Neural progenitor cell (in vitro differentiated cells): ENCODE measurements at regions not wholly inside any gene's neighbourhood (a gene's known extent, or its start where the extent isn't known, plus 50 kb on each side); places are given as distances from the start of the nearest gene placed in this dataset.

Experiments used
- DNase-seq: peaks from one replicate; pipeline ENCODE4 v3.0.0-alpha.2; 2016; ENCODE audit warnings: low spot score
- H2AFZ ChIP-seq: fragments of 200-600 bp; sonication (generic); replicated peaks from 2 replicates; pipeline ENCODE4 v1.6.1; 2016; ENCODE audit warnings: antibody characterized with exemption
- H3F3A ChIP-seq: fragments of 200-600 bp; sonication (generic); 2 replicates; pipeline ENCODE4 v1.6.1; 2016; ENCODE audit warnings: antibody characterized with exemption, low read depth
- H3K27ac ChIP-seq: fragments of 200-600 bp; sonication (generic); 2 replicates; pipeline ENCODE4 v1.5.1; 2016; ENCODE audit warnings: mild to moderate bottlenecking
- H3K27me3 ChIP-seq: fragments of 200-600 bp; sonication (generic); 2 replicates; pipeline ENCODE4 v1.6.1; 2016; ENCODE audit warnings: mild to moderate bottlenecking, moderate library complexity
- H3K36me3 ChIP-seq: fragments of 200-600 bp; sonication (generic); 2 replicates; pipeline ENCODE4 v1.5.1; 2016
- H3K4me1 ChIP-seq: fragments of 200-600 bp; sonication (generic); 2 replicates; pipeline ENCODE4 v1.6.1; 2016; ENCODE audit warnings: mixed run types
- H3K4me2 ChIP-seq: fragments of 200-600 bp; sonication (generic); 2 replicates; pipeline ENCODE4 v1.6.1; 2016
- H3K4me3 ChIP-seq: fragments of 200-600 bp; sonication (generic); 2 replicates; pipeline ENCODE4 v1.5.1; 2016
- H3K79me2 ChIP-seq: fragments of 200-600 bp; sonication (generic); 2 replicates; pipeline ENCODE4 v1.6.1; 2016; ENCODE audit warnings: low read depth
- H3K9ac ChIP-seq: fragments of 200-600 bp; sonication (generic); 2 replicates; pipeline ENCODE4 v1.6.1; 2016
- H3K9me3 ChIP-seq: fragments of 200-600 bp; sonication (generic); 2 replicates; pipeline ENCODE4 v1.5.1; 2016; ENCODE audit warnings: low read depth
- H4K20me1 ChIP-seq: fragments of 200-600 bp; sonication (generic); 2 replicates; pipeline ENCODE4 v1.6.1; 2016; ENCODE audit warnings: low read depth
- H3K27ac Mint-ChIP-seq: 3 replicates; pipeline ENCODE4 v1.8.0; 2021; ENCODE audit warnings: mixed read lengths
- H3K27me3 Mint-ChIP-seq: 2 replicates; pipeline ENCODE4 v1.8.0; 2022; ENCODE audit warnings: low read depth, mild to moderate bottlenecking, inconsistent platforms, moderate library complexity, mixed read lengths; ENCODE audit not compliant: insufficient read depth
- H3K36me3 Mint-ChIP-seq: 3 replicates; pipeline ENCODE4 v1.8.0; 2021; ENCODE audit warnings: mixed read lengths
- H3K4me1 Mint-ChIP-seq: 3 replicates; pipeline ENCODE4 v1.8.0; 2021; ENCODE audit warnings: mixed read lengths
- H3K4me3 Mint-ChIP-seq: 3 replicates; pipeline ENCODE4 v1.8.0; 2021; ENCODE audit warnings: mild to moderate bottlenecking, moderate library complexity, mixed read lengths
- H3K9me3 Mint-ChIP-seq: 3 replicates; pipeline ENCODE4 v1.8.0; 2020; ENCODE audit warnings: mixed read lengths
- CTCF ChIP-seq: fragments of 200-600 bp; sonication (generic); IDR thresholded peaks from 2 replicates; pipeline ENCODE4 v1.5.1; 2017; ENCODE audit warnings: antibody characterized with exemption, mild to moderate bottlenecking
- EZH2 ChIP-seq: fragments of 200-600 bp; sonication (generic); IDR thresholded peaks from 2 replicates; pipeline ENCODE4 v1.6.1; 2017; ENCODE audit warnings: antibody characterized with exemption, mild to moderate bottlenecking, moderate library complexity
- EZH2phosphoT487 ChIP-seq: fragments of 200-600 bp; sonication (generic); IDR thresholded peaks from 2 replicates; pipeline ENCODE4 v1.6.1; 2017; ENCODE audit warnings: antibody characterized with exemption

DNA sequence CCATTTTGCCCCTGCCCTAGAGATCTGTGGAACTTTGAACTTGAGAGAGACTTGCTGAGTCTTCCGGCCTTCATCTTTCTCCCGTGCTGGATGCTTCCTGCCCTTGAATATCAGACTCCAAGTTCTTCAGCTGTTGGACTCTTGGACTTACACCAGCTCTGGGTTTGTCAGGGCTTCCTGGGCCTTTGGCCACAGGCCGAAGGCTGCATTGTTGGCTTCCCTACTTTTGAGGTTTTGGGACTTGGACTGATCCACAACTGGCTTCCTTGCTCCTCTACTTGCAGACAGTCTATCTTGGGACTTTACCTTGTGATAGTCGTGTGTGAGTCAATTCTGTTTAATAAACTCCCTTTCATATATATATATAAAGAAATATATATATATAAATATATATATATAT lies 1071.0 kb downstream of the ADGRL3 start:
- Histone ChIP-seq H3K4me3 (no peak overlapping the region), H3K9ac (no peak overlapping the region), H3F3A (no peaks in the 10 kb centered on the region), H3K9me3 (no peaks in the 10 kb centered on the region), H3K4me1 (peaks cover 4% of the 10 kb centered on the region), H2AFZ (no peak overlapping the region), H3K4me2 (no peak overlapping the region), H3K79me2 (no peaks in the 10 kb centered on the region), H3K36me3 (no peaks in the 10 kb centered on the region), H4K20me1 (no peaks in the 10 kb centered on the region), H3K27ac (no peak overlapping the region), H3K27me3 (no peaks in the 10 kb centered on the region)
- Mint-ChIP-seq H3K36me3 (no peaks in the 10 kb centered on the region), H3K27ac (no peak overlapping the region), H3K27me3 (peaks cover 5% of the 10 kb centered on the region), H3K4me3 (no peak overlapping the region), H3K4me1 (peaks cover 4% of the 10 kb centered on the region), H3K9me3 (no peaks in the 10 kb centered on the region)
- TF ChIP-seq CTCF (no peak), EZH2phosphoT487 (no peak), EZH2 (no peak)
- DNase-seq, result no peak

DNA sequence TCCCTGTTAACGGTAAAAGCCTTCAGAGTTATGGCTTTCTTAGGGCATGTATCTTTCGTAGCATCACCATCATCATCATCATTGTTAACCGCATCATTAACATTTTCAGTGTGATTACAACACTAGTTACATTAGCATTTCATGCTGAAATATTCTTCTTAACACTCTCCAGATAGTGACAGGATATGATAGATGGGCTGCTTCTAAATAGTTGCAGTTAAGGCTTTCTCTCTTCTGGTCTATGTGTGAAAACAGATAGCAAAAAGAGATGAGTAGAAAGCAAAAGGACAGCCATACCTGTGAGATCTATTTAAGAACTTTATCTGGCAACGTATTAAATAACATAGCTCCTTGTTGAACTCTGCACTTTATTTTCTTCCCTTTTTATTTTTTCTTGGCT lies 1069.8 kb downstream of the ADGRL3 start:
- no peak for DNase-seq
- Mint-ChIP-seq H3K4me3 (no peak overlapping the region), H3K9me3 (no peaks in the 10 kb centered on the region), H3K27me3 (peaks cover 5% of the 10 kb centered on the region), H3K36me3 (no peaks in the 10 kb centered on the region), H3K27ac (no peak overlapping the region), H3K4me1 (peaks cover 4% of the 10 kb centered on the region)
- Histone ChIP-seq H3K27me3 (no peaks in the 10 kb centered on the region), H4K20me1 (no peaks in the 10 kb centered on the region), H3K9ac (no peak overlapping the region), H3K4me2 (no peak overlapping the region), H2AFZ (no peak overlapping the region), H3K9me3 (no peaks in the 10 kb centered on the region), H3K27ac (no peak overlapping the region), H3K36me3 (no peaks in the 10 kb centered on the region), H3K4me3 (no peak overlapping the region), H3K4me1 (peaks cover 4% of the 10 kb centered on the region), H3F3A (no peaks in the 10 kb centered on the region), H3K79me2 (no peaks in the 10 kb centered on the region)
- no peak for TF ChIP-seq EZH2phosphoT487
- TF ChIP-seq CTCF, result no peak
- TF ChIP-seq EZH2, result no peak

GRCh38 chr4:62263454-62263853 lies 1063.3 kb downstream of the ADGRL3 start:
- Histone ChIP-seq H3K4me3 (no peak overlapping the region), H3K4me1 (peaks cover 4% of the 10 kb centered on the region), H3K27ac (no peak overlapping the region), H3F3A (no peaks in the 10 kb centered on the region), H3K9ac (no peak overlapping the region), H4K20me1 (no peaks in the 10 kb centered on the region), H3K9me3 (no peaks in the 10 kb centered on the region), H3K79me2 (no peaks in the 10 kb centered on the region), H3K27me3 (no peaks in the 10 kb centered on the region), H3K4me2 (no peak overlapping the region), H2AFZ (no peak overlapping the region), H3K36me3 (no peaks in the 10 kb centered on the region)
- H3K27me3 Mint-ChIP-seq, result no peaks in the 10 kb centered on the region
- TF ChIP-seq EZH2phosphoT487, result no peak
- TF ChIP-seq CTCF, result no peak
- no peak for TF ChIP-seq EZH2
- H3K4me3 Mint-ChIP-seq, result no peak overlapping the region
- DNase-seq, result peak; percentile 32
- no peaks in the 10 kb centered on the region for H3K9me3 Mint-ChIP-seq
- H3K36me3 Mint-ChIP-seq, result no peaks in the 10 kb centered on the region
- H3K4me1 Mint-ChIP-seq, result no peaks in the 10 kb centered on the region
- no peak overlapping the region for H3K27ac Mint-ChIP-seq

- no peak overlapping the region for H3K27ac Mint-ChIP-seq
- no peak for DNase-seq
- no peaks in the 10 kb centered on the region for H3K27me3 Mint-ChIP-seq
Observed at GRCh38 chr4:62262676-62263075, 1062.5 kb downstream of the ADGRL3 start.

More at GRCh38 chr4:62262676-62263075, 1062.5 kb downstream of the ADGRL3 start:
- H3K36me3 ChIP-seq, result no peaks in the 10 kb centered on the region
- no peak overlapping the region for H3K27ac ChIP-seq
- no peaks in the 10 kb centered on the region for H3K27me3 ChIP-seq
- no peaks in the 10 kb centered on the region for H3K9me3 Mint-ChIP-seq
- H3K9ac ChIP-seq, result no peak overlapping the region
- no peaks in the 10 kb centered on the region for H4K20me1 ChIP-seq
- H2AFZ ChIP-seq, result no peak overlapping the region
- TF ChIP-seq EZH2phosphoT487 (no peak), CTCF (no peak), EZH2 (no peak)
- H3K4me2 ChIP-seq, result no peak overlapping the region
- no peaks in the 10 kb centered on the region for H3K9me3 ChIP-seq
- H3K4me1 ChIP-seq, result peaks cover 3% of the 10 kb centered on the region
- H3K4me3 Mint-ChIP-seq, result no peak overlapping the region
- H3K4me3 ChIP-seq, result no peak overlapping the region
- no peaks in the 10 kb centered on the region for H3K4me1 Mint-ChIP-seq
- H3F3A ChIP-seq, result no peaks in the 10 kb centered on the region
- no peaks in the 10 kb centered on the region for H3K79me2 ChIP-seq
- no peaks in the 10 kb centered on the region for H3K36me3 Mint-ChIP-seq
